SK-N-SH treated with all-trans-retinoic acid at 6 μM for 48 hours (cell line): ENCODE measurements at regions not wholly inside any gene's neighbourhood (a gene's known extent, or its start where the extent isn't known, plus 50 kb on each side); places are given as distances from the start of the nearest gene placed in this dataset.

ENCODE experiments used
- ARNTL ChIP-seq: fragments of 450-650 bp; formaldehyde crosslinking; IDR thresholded peaks from 2 replicates; pipeline ENCODE4 v1.5.0; 2020; ENCODE audit warnings: low read depth, mild to moderate bottlenecking, moderate library complexity, borderline replicate concordance
- BACH2 ChIP-seq: fragments of 250-450 bp; sonication (Bioruptor Pico); IDR thresholded peaks from 2 replicates; pipeline ENCODE4 v1.9.0; 2021; ENCODE audit warnings: mild to moderate bottlenecking, borderline replicate concordance
- GLIS3 ChIP-seq: fragments of 250-450 bp; sonication (Bioruptor Pico); IDR thresholded peaks from 2 replicates; pipeline ENCODE4 v1.5.0; 2020; ENCODE audit warnings: mild to moderate bottlenecking, moderate library complexity
- RARB ChIP-seq: fragments of 250-450 bp; sonication (Bioruptor Pico); IDR thresholded peaks from 2 replicates; pipeline ENCODE4 v1.8.0; 2021; ENCODE audit warnings: mild to moderate bottlenecking, moderate library complexity
- ZFP3 ChIP-seq: fragments of 250-450 bp; sonication (Bioruptor Pico); IDR thresholded peaks from 2 replicates; pipeline ENCODE4 v1.5.0; 2020; ENCODE audit warnings: mild to moderate bottlenecking, moderate library complexity
- ZNF565 ChIP-seq: fragments of 450-650 bp; formaldehyde crosslinking; conservative IDR thresholded peaks from 2 replicates; pipeline ENCODE4 v1.5.0; 2020; ENCODE audit warnings: low read depth, mild to moderate bottlenecking, moderate library complexity
- ZNF70 ChIP-seq: fragments of 450-650 bp; formaldehyde crosslinking; IDR thresholded peaks from 2 replicates; pipeline ENCODE4 v1.5.0; 2020; ENCODE audit warnings: mild to moderate bottlenecking, moderate library complexity
- ZNF8 ChIP-seq: fragments of 450-650 bp; formaldehyde crosslinking; IDR thresholded peaks from 2 replicates; pipeline ENCODE4 v1.5.0; 2020; ENCODE audit warnings: mild to moderate bottlenecking, moderate library complexity
- TF ChIP-seq, protein P1 (sequence below): fragments of 250-450 bp; sonication (Bioruptor Pico); IDR thresholded peaks from 2 replicates; pipeline ENCODE4 v1.8.0; 2020; ENCODE audit warnings: mild to moderate bottlenecking, moderate library complexity, borderline replicate concordance
- TF ChIP-seq, protein P2 (sequence below): fragments of 250-450 bp; sonication (Bioruptor Pico); IDR thresholded peaks from 2 replicates; pipeline ENCODE4 v1.5.1; 2021; ENCODE audit warnings: mild to moderate bottlenecking, moderate library complexity
- TF ChIP-seq, protein P3 (sequence below): fragments of 250-450 bp; sonication (Bioruptor Pico); IDR thresholded peaks from 2 replicates; pipeline ENCODE4 v1.5.1; 2020; ENCODE audit warnings: low read depth, mild to moderate bottlenecking, moderate library complexity
- TF ChIP-seq, protein P4 (sequence below): fragments of 250-450 bp; sonication (Bioruptor Pico); IDR thresholded peaks from 2 replicates; pipeline ENCODE4 v1.8.0; 2021; ENCODE audit warnings: low read depth, mild to moderate bottlenecking, moderate library complexity, borderline replicate concordance

DNA sequence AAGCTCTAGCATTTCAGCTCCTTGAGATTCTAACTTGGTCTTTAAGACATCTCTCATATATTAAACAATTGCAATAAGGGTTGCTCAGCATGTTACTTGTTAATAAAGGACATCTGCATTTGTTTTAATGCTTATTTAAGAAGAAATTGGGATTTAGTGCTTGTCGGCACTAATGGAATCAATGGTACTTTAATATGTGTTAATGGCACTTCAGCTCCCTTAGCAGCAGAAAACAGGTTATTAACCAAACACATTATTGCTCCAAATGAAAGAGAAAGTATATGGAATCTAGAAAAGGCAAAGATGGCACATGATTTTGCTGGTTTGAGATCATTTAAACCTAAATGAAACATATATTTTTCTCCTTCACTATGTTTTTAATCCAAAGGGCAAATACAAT, 137.3 kb upstream of the GOLIM4 start:
- TF ChIP-seq, protein P1, sequence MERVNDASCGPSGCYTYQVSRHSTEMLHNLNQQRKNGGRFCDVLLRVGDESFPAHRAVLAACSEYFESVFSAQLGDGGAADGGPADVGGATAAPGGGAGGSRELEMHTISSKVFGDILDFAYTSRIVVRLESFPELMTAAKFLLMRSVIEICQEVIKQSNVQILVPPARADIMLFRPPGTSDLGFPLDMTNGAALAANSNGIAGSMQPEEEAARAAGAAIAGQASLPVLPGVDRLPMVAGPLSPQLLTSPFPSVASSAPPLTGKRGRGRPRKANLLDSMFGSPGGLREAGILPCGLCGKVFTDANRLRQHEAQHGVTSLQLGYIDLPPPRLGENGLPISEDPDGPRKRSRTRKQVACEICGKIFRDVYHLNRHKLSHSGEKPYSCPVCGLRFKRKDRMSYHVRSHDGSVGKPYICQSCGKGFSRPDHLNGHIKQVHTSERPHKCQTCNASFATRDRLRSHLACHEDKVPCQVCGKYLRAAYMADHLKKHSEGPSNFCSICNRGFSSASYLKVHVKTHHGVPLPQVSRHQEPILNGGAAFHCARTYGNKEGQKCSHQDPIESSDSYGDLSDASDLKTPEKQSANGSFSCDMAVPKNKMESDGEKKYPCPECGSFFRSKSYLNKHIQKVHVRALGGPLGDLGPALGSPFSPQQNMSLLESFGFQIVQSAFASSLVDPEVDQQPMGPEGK = no peak
- TF ChIP-seq GLIS3 = no peak
- no peak for TF ChIP-seq ARNTL (CRISPR knock-in tag)
- TF ChIP-seq ZNF70 (CRISPR knock-in tag) = no peak
- no peak for TF ChIP-seq ZNF565 (CRISPR knock-in tag)
- no peak for TF ChIP-seq RARB (CRISPR knock-in tag)
- TF ChIP-seq, protein P2, sequence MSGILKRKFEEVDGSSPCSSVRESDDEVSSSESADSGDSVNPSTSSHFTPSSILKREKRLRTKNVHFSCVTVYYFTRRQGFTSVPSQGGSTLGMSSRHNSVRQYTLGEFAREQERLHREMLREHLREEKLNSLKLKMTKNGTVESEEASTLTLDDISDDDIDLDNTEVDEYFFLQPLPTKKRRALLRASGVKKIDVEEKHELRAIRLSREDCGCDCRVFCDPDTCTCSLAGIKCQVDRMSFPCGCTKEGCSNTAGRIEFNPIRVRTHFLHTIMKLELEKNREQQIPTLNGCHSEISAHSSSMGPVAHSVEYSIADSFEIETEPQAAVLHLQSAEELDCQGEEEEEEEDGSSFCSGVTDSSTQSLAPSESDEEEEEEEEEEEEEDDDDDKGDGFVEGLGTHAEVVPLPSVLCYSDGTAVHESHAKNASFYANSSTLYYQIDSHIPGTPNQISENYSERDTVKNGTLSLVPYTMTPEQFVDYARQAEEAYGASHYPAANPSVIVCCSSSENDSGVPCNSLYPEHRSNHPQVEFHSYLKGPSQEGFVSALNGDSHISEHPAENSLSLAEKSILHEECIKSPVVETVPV (CRISPR knock-in tag) = no peak
- TF ChIP-seq ZFP3 = no peak
- no peak for TF ChIP-seq ZNF8 (CRISPR knock-in tag)
- TF ChIP-seq, protein P3, sequence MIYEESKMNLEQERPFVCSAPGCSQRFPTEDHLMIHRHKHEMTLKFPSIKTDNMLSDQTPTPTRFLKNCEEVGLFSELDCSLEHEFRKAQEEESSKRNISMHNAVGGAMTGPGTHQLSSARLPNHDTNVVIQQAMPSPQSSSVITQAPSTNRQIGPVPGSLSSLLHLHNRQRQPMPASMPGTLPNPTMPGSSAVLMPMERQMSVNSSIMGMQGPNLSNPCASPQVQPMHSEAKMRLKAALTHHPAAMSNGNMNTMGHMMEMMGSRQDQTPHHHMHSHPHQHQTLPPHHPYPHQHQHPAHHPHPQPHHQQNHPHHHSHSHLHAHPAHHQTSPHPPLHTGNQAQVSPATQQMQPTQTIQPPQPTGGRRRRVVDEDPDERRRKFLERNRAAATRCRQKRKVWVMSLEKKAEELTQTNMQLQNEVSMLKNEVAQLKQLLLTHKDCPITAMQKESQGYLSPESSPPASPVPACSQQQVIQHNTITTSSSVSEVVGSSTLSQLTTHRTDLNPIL (CRISPR knock-in tag) = no peak
- TF ChIP-seq, protein P4, sequence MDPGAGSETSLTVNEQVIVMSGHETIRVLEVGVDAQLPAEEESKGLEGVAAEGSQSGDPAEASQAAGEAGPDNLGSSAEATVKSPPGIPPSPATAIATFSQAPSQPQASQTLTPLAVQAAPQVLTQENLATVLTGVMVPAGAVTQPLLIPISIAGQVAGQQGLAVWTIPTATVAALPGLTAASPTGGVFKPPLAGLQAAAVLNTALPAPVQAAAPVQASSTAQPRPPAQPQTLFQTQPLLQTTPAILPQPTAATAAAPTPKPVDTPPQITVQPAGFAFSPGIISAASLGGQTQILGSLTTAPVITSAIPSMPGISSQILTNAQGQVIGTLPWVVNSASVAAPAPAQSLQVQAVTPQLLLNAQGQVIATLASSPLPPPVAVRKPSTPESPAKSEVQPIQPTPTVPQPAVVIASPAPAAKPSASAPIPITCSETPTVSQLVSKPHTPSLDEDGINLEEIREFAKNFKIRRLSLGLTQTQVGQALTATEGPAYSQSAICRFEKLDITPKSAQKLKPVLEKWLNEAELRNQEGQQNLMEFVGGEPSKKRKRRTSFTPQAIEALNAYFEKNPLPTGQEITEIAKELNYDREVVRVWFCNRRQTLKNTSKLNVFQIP = no peak
- no peak for TF ChIP-seq BACH2
